ENCODE measurements at regions not wholly inside any gene's neighbourhood (a gene's known extent, or its start where the extent isn't known, plus 50 kb on each side); places are given as distances from the start of the nearest gene placed in this dataset.

GRCh38 chr4:26116057-26116456, 202.0 kb downstream of the SMIM20 start:
- DNase-seq (ENCODE audit: extremely low read depth, low read depth) = no peak
- no peak for TF ChIP-seq CTCF (IDR thresholded peaks at IDR 0.05; ENCODE audit: low read depth, low read length)

GRCh38 chr4:26120098-26120825, 200.6 kb upstream of the RBPJ start:
- no peak for DNase-seq (ENCODE audit: extremely low read depth, low read depth)
- TF ChIP-seq CTCF (IDR thresholded peaks at IDR 0.05; ENCODE audit: low read depth, low read length) = no peak

- DNase-seq (ENCODE audit: extremely low read depth, low read depth) = no peak
- TF ChIP-seq CTCF (IDR thresholded peaks at IDR 0.05; ENCODE audit: low read depth, low read length) = no peak
Measured at GRCh38 chr4:26122690-26123089, 198.1 kb upstream of the RBPJ start.

- no peak for TF ChIP-seq CTCF (IDR thresholded peaks at IDR 0.05; ENCODE audit: low read depth, low read length)
- no peak for DNase-seq (ENCODE audit: extremely low read depth, low read depth)
Measured at GRCh38 chr4:26124753-26125321, 196.0 kb upstream of the RBPJ start.

- no peak for TF ChIP-seq CTCF (IDR thresholded peaks at IDR 0.05; ENCODE audit: low read depth, low read length)
- no peak for DNase-seq (ENCODE audit: extremely low read depth, low read depth)
Measured at GRCh38 chr4:26126143-26126718, 194.6 kb upstream of the RBPJ start.

- no peak for TF ChIP-seq CTCF (IDR thresholded peaks at IDR 0.05; ENCODE audit: low read depth, low read length)
- no peak for DNase-seq (ENCODE audit: extremely low read depth, low read depth)
Measured at GRCh38 chr4:26126994-26127393, 193.8 kb upstream of the RBPJ start.

GRCh38 chr4:26127851-26128337, 192.9 kb upstream of the RBPJ start:
- DNase-seq (ENCODE audit: extremely low read depth, low read depth) = no peak
- no peak for TF ChIP-seq CTCF (IDR thresholded peaks at IDR 0.05; ENCODE audit: low read depth, low read length)
